ENCODE measurements at regions not wholly inside any gene's neighbourhood (a gene's known extent, or its start where the extent isn't known, plus 50 kb on each side); places are given as distances from the start of the nearest gene placed in this dataset.

- TF ChIP-seq CTCF (IDR thresholded peaks at IDR 0.05) (no peak), AFF4 (CRISPR knock-in tag; IDR thresholded peaks at IDR 0.05; ENCODE audit: borderline replicate concordance) (no peak), MAX (CRISPR knock-in tag; IDR thresholded peaks at IDR 0.05) (no peak), ESRRA (CRISPR knock-in tag; IDR thresholded peaks at IDR 0.05; ENCODE audit: borderline replicate concordance) (no peak), ATF2 (CRISPR knock-in tag; IDR thresholded peaks at IDR 0.05; ENCODE audit: borderline replicate concordance, low read depth) (no peak), SOX15 (CRISPR knock-in tag; IDR thresholded peaks at IDR 0.05) (no peak), CREM (CRISPR knock-in tag; IDR thresholded peaks at IDR 0.05) (no peak)
Observed at GRCh38 chr16:49931266-49931665, 75.4 kb upstream of the ZNF423 start.
